IPS-NIHi7 (cell line): ENCODE measurements at regions not wholly inside any gene's neighbourhood (a gene's known extent, or its start where the extent isn't known, plus 50 kb on each side); places are given as distances from the start of the nearest gene placed in this dataset.
A peak's percentile ranks its signal among the peaks of the same experiment; 100 is the strongest.
"Not testable (repeated sequence)": the region's sequence is repeated elsewhere in the genome, so short reads cannot be mapped to it uniquely, and the experiment has no call there.

Experiments used
- DNase-seq: peaks from one replicate; pipeline ENCODE4 v3.0.0; 2012; ENCODE audit warnings: mixed read lengths; ENCODE audit errors: extremely low spot score

- DNase-seq = no peak
Observed at GRCh38 chr3:102036017-102036416, 186.7 kb downstream of the NFKBIZ start.

- DNase-seq = no peak
Observed at GRCh38 chr3:102036472-102036871, 187.2 kb downstream of the NFKBIZ start.

- no peak for DNase-seq
Observed at GRCh38 chr3:102037209-102037608, 187.9 kb downstream of the NFKBIZ start.

- DNase-seq = no peak
Observed at GRCh38 chr3:102037791-102038190, 188.5 kb downstream of the NFKBIZ start.

- no peak for DNase-seq
Observed at GRCh38 chr3:102038477-102039142, 189.3 kb downstream of the NFKBIZ start.

- not testable (repeated sequence) for DNase-seq
Observed at GRCh38 chr3:102040144-102040543, 190.8 kb downstream of the NFKBIZ start.

GRCh38 chr3:102053375-102053989 is 204.2 kb downstream of the NFKBIZ start:
- DNase-seq = no peak

GRCh38 chr3:102054543-102055080 is 205.3 kb downstream of the NFKBIZ start:
- no peak for DNase-seq

GRCh38 chr3:102057781-102058421 is 208.6 kb downstream of the NFKBIZ start:
- no peak for DNase-seq

- no peak for DNase-seq
Observed at GRCh38 chr3:102059145-102059943, 210.0 kb downstream of the NFKBIZ start.

- DNase-seq = no peak
Observed at GRCh38 chr3:102060814-102061213, 211.5 kb downstream of the NFKBIZ start.

- no peak for DNase-seq
Observed at GRCh38 chr3:102063572-102063971, 214.3 kb downstream of the NFKBIZ start.

GRCh38 chr3:102066470-102066869 is 217.2 kb downstream of the NFKBIZ start:
- no peak for DNase-seq

- DNase-seq = no peak
Observed at GRCh38 chr3:102068327-102068726, 219.0 kb downstream of the NFKBIZ start.

- DNase-seq = no peak
Observed at GRCh38 chr3:102068736-102069135, 219.4 kb downstream of the NFKBIZ start.

- no peak for DNase-seq
Observed at GRCh38 chr3:102069211-102069662, 219.9 kb downstream of the NFKBIZ start.

- no peak for DNase-seq
Observed at GRCh38 chr3:102074946-102075345, 225.6 kb downstream of the NFKBIZ start.

GRCh38 chr3:102078401-102078800 is 229.1 kb downstream of the NFKBIZ start:
- DNase-seq = no peak

GRCh38 chr3:102078854-102079808 is 229.8 kb downstream of the NFKBIZ start:
- DNase-seq = peak; percentile 39

GRCh38 chr3:102079809-102080197 is 230.5 kb downstream of the NFKBIZ start:
- no peak for DNase-seq
